ENCODE measurements at regions not wholly inside any gene's neighbourhood (a gene's known extent, or its start where the extent isn't known, plus 50 kb on each side); places are given as distances from the start of the nearest gene placed in this dataset.

DNA sequence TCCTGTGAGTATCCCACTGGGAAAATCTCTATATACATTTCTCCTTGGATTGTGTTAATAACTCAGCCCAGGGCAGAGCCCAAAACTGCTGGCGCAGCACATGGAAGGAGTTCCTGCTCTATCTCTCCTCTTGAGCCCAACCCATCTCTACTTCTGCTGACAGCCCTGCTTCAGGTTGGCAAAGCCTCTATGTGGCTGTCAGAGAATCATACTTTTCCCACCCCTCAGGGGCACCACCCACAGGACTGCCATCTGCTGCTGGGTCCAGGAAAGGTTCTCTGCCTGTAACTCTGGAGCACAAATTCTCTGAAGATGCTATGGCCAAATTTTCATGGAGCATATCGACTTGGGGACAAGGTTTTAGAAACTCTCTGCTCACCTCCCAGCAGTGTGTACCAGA, 278.5 kb upstream of the EMCN start:
- H3K36me3 ChIP-seq, result no peaks in the 10 kb centered on the region
- TF ChIP-seq, protein P1, sequence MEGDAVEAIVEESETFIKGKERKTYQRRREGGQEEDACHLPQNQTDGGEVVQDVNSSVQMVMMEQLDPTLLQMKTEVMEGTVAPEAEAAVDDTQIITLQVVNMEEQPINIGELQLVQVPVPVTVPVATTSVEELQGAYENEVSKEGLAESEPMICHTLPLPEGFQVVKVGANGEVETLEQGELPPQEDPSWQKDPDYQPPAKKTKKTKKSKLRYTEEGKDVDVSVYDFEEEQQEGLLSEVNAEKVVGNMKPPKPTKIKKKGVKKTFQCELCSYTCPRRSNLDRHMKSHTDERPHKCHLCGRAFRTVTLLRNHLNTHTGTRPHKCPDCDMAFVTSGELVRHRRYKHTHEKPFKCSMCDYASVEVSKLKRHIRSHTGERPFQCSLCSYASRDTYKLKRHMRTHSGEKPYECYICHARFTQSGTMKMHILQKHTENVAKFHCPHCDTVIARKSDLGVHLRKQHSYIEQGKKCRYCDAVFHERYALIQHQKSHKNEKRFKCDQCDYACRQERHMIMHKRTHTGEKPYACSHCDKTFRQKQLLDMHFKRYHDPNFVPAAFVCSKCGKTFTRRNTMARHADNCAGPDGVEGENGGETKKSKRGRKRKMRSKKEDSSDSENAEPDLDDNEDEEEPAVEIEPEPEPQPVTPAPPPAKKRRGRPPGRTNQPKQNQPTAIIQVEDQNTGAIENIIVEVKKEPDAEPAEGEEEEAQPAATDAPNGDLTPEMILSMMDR (IDR thresholded peaks at IDR 0.05), result no peak
- ATAC-seq (ENCODE audit: insufficient number of reproducible peaks, low FRiP score, low read depth) (no peak), DNase-seq (ENCODE audit: low spot score) (no peak)
- no peaks in the 10 kb centered on the region for H3K4me1 ChIP-seq (ENCODE audit: control insufficient read depth in 1 of 2, low read depth in 2 of 2)
- H3K9me3 ChIP-seq, result no peaks in the 10 kb centered on the region
- no peak overlapping the region for H3K27ac ChIP-seq
- no peaks in the 10 kb centered on the region for H3K27me3 ChIP-seq (replicated peaks; ENCODE audit: insufficient read depth)
- H3K4me3 ChIP-seq, result no peak overlapping the region

DNA sequence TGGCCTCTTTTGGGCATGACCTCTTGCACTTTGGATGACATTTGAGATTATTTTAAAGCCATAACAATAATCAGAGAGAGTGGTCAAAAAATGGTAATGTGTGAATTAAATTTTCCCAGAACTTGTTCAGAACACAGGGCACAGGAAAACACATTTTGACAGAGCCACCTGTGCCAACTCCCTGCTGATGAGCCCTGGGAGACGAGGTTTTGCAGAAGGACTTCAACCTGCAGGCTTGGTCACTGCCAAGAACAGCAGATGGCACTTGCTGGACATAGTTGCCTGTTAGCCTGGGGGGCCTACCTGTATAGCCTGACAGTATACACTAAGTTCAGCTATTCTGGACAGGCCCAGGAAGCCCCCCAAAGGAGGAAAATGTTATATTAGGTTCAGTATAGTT, 277.8 kb upstream of the EMCN start:
- Histone ChIP-seq H3K4me1 (ENCODE audit: control insufficient read depth in 1 of 2, low read depth in 2 of 2) (no peaks in the 10 kb centered on the region), H3K36me3 (no peaks in the 10 kb centered on the region), H3K9me3 (no peaks in the 10 kb centered on the region), H3K4me3 (no peak overlapping the region), H3K27me3 (replicated peaks; ENCODE audit: insufficient read depth) (no peaks in the 10 kb centered on the region), H3K27ac (no peak overlapping the region)
- TF ChIP-seq, protein P1 (IDR thresholded peaks at IDR 0.05), result no peak
- no peak for DNase-seq (ENCODE audit: low spot score)
- no peak for ATAC-seq (ENCODE audit: insufficient number of reproducible peaks, low FRiP score, low read depth)

DNA sequence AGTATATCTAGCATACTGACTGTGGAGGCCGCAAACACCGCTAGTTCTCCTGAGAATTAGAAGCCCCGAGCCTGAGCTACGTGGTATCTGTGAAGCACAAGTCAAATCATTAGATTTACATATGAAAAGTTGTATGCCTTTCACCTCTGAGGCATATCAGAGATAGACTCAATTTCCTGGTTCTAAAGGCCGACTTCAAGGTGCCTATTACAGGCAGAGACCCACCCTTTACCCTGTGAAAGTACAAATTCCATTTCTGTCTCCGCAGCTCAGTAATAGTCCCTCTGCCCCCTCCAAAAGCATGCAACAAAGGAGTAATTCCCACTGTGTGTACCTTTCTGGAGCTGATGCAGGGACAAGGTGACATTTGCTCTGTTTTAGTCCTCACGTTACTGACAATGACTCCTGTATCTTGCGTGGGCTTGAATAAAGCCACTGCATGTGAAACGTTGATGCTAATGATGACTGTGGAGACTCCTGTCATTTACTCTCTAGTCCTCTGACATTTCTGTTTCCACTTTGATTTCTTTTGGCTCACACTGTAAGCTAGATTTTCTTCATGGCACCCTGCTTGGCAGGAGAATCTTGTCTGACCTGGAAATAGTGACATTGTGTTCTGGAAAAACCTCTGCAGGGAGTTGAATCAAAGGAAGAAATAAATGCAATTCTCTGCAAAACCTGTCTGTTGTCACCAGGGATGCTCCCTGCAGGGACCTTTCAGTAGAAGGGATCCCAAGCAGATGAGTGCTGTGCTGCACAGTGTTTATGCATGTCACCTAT, 273.2 kb upstream of the EMCN start:
- no peaks in the 10 kb centered on the region for H3K9me3 ChIP-seq
- no peaks in the 10 kb centered on the region for H3K4me1 ChIP-seq (ENCODE audit: control insufficient read depth in 1 of 2, low read depth in 2 of 2)
- H3K27ac ChIP-seq, result no peak overlapping the region
- H3K36me3 ChIP-seq, result no peaks in the 10 kb centered on the region
- no peaks in the 10 kb centered on the region for H3K27me3 ChIP-seq (replicated peaks; ENCODE audit: insufficient read depth)
- TF ChIP-seq, protein P1 (IDR thresholded peaks at IDR 0.05), result no peak
- ATAC-seq (ENCODE audit: insufficient number of reproducible peaks, low FRiP score, low read depth) (no peak), DNase-seq (ENCODE audit: low spot score) (no peak)
- no peak overlapping the region for H3K4me3 ChIP-seq

DNA sequence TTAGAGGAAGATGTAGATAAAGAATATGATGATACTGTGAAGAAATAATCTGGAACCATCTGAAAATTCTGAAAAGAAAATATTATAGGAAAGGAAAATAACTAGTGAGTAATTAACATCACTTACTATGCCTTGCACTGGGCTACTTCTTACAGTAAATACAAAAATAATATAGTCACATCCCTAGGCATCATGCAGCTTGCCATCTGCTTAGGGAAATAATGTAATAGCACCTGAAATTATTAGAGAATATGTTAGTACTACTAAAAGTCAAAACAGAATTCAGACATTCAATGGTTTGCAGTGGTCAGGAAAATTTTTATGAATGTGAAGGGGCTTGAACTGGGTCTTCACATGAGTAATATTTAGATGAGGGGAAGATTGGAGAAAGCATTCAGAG, 272.2 kb upstream of the EMCN start:
- TF ChIP-seq, protein P1 (IDR thresholded peaks at IDR 0.05), result no peak
- no peaks in the 10 kb centered on the region for H3K36me3 ChIP-seq
- H3K27me3 ChIP-seq (replicated peaks; ENCODE audit: insufficient read depth), result no peaks in the 10 kb centered on the region
- H3K9me3 ChIP-seq, result no peaks in the 10 kb centered on the region
- H3K4me1 ChIP-seq (ENCODE audit: control insufficient read depth in 1 of 2, low read depth in 2 of 2), result no peaks in the 10 kb centered on the region
- H3K27ac ChIP-seq, result no peak overlapping the region
- no peak overlapping the region for H3K4me3 ChIP-seq
- ATAC-seq (ENCODE audit: insufficient number of reproducible peaks, low FRiP score, low read depth), result no peak
- DNase-seq (ENCODE audit: low spot score), result no peak

DNA sequence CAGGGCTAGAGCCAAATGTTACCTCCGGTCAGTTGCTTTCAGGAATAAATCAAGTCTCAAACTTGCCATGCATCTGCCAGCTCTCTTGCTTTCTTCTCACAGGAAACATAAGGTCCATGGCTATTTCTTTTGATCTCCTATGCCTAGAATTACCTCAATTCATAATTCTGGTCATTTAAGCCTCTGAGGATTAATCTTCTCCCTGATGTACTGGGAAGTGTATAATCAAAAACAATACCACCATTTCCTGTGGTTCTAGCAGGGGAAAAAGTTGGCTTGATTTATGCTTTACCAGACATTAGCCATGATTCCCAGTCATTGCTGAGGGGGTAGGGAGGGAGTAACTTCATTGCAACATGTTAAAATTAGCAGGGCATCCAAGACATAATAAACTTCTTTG, 268.7 kb upstream of the EMCN start:
- ATAC-seq (ENCODE audit: insufficient number of reproducible peaks, low FRiP score, low read depth), result no peak
- H3K27ac ChIP-seq, result no peak overlapping the region
- H3K4me1 ChIP-seq (ENCODE audit: control insufficient read depth in 1 of 2, low read depth in 2 of 2), result no peaks in the 10 kb centered on the region

More for the DNA sequence above, 268.7 kb upstream of the EMCN start:
- Histone ChIP-seq H3K9me3 (no peaks in the 10 kb centered on the region), H3K4me3 (no peak overlapping the region), H3K36me3 (no peaks in the 10 kb centered on the region), H3K27me3 (replicated peaks; ENCODE audit: insufficient read depth) (no peaks in the 10 kb centered on the region)
- TF ChIP-seq, protein P1 (IDR thresholded peaks at IDR 0.05), result no peak
- DNase-seq (ENCODE audit: low spot score), result no peak

Data from thoracic aorta (tissue), 2 donors.